Activated T-cell treated with anti-CD3 and anti-CD28 coated beads, Interleukin-2, amount 50 U/mL, for 1 hour (primary cell): ENCODE measurements at regions not wholly inside any gene's neighbourhood (a gene's known extent, or its start where the extent isn't known, plus 50 kb on each side); places are given as distances from the start of the nearest gene placed in this dataset.
"Not testable (repeated sequence)": the region's sequence is repeated elsewhere in the genome, so short reads cannot be mapped to it uniquely, and the experiment has no call there.

Experiments
- DNase-seq: peaks from one replicate; pipeline ENCODE4 v3.0.0-alpha.2; 2020

- not testable (repeated sequence) for DNase-seq
Measured at GRCh38 chr18:4527826-4528225, 72.7 kb upstream of the DLGAP1 start.

GRCh38 chr18:4524096-4524495 lies 69.0 kb upstream of the DLGAP1 start:
- no peak for DNase-seq

- no peak for DNase-seq
Measured at GRCh38 chr18:4511166-4511565, 56.1 kb upstream of the DLGAP1 start.

GRCh38 chr18:4510711-4511110 lies 55.6 kb upstream of the DLGAP1 start:
- DNase-seq: no peak

DNA sequence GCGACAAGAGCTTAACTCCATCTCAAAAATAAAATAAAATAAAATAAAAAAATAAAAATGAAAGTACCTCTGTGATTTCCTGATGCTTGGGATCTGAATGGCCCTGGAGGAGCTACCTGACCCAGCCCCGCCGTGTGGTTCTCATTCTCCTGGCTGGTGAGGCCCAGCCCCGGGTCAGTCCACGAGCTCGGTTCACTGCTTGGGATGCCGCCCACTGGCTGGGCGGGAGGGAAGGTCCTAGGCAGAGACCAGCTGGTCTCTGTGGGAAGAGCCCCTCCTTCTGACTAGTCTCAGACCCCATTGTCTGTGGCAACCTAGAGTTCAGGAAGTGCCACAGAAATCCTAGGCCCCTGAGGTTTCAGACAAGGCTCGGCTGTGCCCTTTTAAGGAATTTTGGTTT lies 55.1 kb upstream of the DLGAP1 start:
- no peak for DNase-seq
